GM12865 (cell line): ENCODE measurements at regions not wholly inside any gene's neighbourhood (a gene's known extent, or its start where the extent isn't known, plus 50 kb on each side); places are given as distances from the start of the nearest gene placed in this dataset.

Source experiments
- DNase-seq: peaks from one replicate; pipeline ENCODE4 v3.0.0; 2010; ENCODE audit warnings: low read depth
- H3K4me3 ChIP-seq: 2 replicates; pipeline ENCODE4 v1.5.1; 2011; ENCODE audit warnings: mild to moderate bottlenecking, low read depth, low read length, control low read depth
- CTCF ChIP-seq: IDR thresholded peaks from 2 replicates; pipeline ENCODE4 v1.5.1; 2011; ENCODE audit warnings: low read length, control low read depth, low read depth, inconsistent platforms; ENCODE audit not compliant: insufficient read depth; ENCODE audit errors: missing control alignments

- TF ChIP-seq CTCF = no peak
- no peak for DNase-seq
- no peak overlapping the region for H3K4me3 ChIP-seq
Measured at GRCh38 chr3:135851201-135852081, 114.1 kb upstream of the PPP2R3A start.

- no peak for DNase-seq
- no peak for TF ChIP-seq CTCF
- H3K4me3 ChIP-seq = no peak overlapping the region
Measured at GRCh38 chr3:135853981-135854380, 111.5 kb upstream of the PPP2R3A start.

- no peak overlapping the region for H3K4me3 ChIP-seq
- DNase-seq = no peak
- no peak for TF ChIP-seq CTCF
Measured at GRCh38 chr3:135860761-135861160, 104.8 kb upstream of the PPP2R3A start.

- TF ChIP-seq CTCF = no peak
Measured at GRCh38 chr3:135862361-135862760, 103.2 kb upstream of the PPP2R3A start.

GRCh38 chr3:135864060-135864459 lies 101.5 kb upstream of the PPP2R3A start:
- no peak for TF ChIP-seq CTCF
- no peak overlapping the region for H3K4me3 ChIP-seq
- DNase-seq = no peak

More at GRCh38 chr3:135862361-135862760, 103.2 kb upstream of the PPP2R3A start:
- DNase-seq = no peak
- H3K4me3 ChIP-seq = no peak overlapping the region

GRCh38 chr3:135865085-135865484 lies 100.4 kb upstream of the PPP2R3A start:
- no peak for DNase-seq
- no peak for TF ChIP-seq CTCF
- no peak overlapping the region for H3K4me3 ChIP-seq

- no peak for DNase-seq
- no peak for TF ChIP-seq CTCF
- H3K4me3 ChIP-seq = no peak overlapping the region
Measured at GRCh38 chr3:135865553-135865952, 100.0 kb upstream of the PPP2R3A start.
